ENCODE measurements at regions not wholly inside any gene's neighbourhood (a gene's known extent, or its start where the extent isn't known, plus 50 kb on each side); places are given as distances from the start of the nearest gene placed in this dataset.

DNA sequence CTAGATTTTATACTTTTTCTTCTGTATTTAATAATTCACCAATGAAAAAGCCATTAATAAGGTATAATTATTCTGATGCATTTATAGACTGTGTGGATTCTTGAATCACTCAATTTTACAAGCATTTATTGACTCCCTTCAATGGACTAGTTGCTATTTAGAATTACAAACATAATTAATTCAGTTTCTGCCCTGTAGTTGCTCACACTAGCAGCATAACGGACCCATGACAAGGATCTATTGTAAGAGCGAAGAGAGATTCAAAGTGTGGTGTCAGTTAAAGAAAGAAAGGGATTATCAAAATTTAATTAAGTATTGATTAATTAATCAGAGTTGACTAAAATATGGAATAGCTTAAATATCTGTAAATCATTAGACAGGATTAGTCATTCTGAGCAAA lies 602.6 kb upstream of the PTCHD4 start:
- no peaks in the 10 kb centered on the region for H3K36me3 Mint-ChIP-seq
- ATAC-seq: no peak

DNA sequence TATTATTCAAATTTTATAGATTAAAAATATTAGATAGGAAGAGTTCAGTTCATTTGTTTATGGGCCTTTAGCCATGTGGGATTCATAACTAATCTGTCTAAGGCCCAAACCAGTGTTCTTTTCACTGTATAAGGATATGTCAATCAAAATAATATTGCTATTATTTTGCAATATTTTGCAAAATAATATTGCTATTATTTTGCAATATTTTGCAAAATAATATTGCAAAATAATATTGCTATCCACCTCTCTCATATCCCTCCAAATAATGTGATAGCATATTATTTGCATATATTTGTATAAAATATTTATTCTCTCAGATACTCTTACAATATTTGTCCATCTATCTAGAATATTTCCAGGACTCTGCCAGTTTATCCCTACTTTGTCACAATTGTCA lies 595.3 kb upstream of the PTCHD4 start:
- Mint-ChIP-seq H3K27me3 (ENCODE audit: low read depth in 2 of 2) (no peaks in the 10 kb centered on the region), H3K9me3 (peaks cover 20 to 21% of the 10 kb centered on the region in 2 donors), H3K4me1 (no peaks in the 10 kb centered on the region), H3K4me3 (no peak overlapping the region), H3K36me3 (peaks cover 16% of the 10 kb centered on the region), H3K27ac (no peak overlapping the region)
- no peak for ATAC-seq
- TF ChIP-seq, protein P1, sequence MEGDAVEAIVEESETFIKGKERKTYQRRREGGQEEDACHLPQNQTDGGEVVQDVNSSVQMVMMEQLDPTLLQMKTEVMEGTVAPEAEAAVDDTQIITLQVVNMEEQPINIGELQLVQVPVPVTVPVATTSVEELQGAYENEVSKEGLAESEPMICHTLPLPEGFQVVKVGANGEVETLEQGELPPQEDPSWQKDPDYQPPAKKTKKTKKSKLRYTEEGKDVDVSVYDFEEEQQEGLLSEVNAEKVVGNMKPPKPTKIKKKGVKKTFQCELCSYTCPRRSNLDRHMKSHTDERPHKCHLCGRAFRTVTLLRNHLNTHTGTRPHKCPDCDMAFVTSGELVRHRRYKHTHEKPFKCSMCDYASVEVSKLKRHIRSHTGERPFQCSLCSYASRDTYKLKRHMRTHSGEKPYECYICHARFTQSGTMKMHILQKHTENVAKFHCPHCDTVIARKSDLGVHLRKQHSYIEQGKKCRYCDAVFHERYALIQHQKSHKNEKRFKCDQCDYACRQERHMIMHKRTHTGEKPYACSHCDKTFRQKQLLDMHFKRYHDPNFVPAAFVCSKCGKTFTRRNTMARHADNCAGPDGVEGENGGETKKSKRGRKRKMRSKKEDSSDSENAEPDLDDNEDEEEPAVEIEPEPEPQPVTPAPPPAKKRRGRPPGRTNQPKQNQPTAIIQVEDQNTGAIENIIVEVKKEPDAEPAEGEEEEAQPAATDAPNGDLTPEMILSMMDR (IDR thresholded peaks at IDR 0.05): no peak
- Histone ChIP-seq H3K9me3 (ENCODE audit: control insufficient read depth, insufficient read depth, low read length) (peaks cover 7% of the 10 kb centered on the region), H3K4me1 (ENCODE audit: control insufficient read depth, insufficient read depth, low read length) (no peaks in the 10 kb centered on the region), H3K36me3 (ENCODE audit: control insufficient read depth, insufficient read depth, low read length) (no peaks in the 10 kb centered on the region), H3K27me3 (ENCODE audit: control insufficient read depth, insufficient read depth, low read length) (no peaks in the 10 kb centered on the region), H3K27ac (ENCODE audit: low read length) (no peak overlapping the region), H3K4me3 (ENCODE audit: low read length) (no peak overlapping the region)
- intact Hi-C loops (cut with micrococcal nuclease): no loop called here
- DNase-seq: no peak

More for the DNA sequence above, 602.6 kb upstream of the PTCHD4 start:
- H3K9me3 ChIP-seq (ENCODE audit: control insufficient read depth, insufficient read depth, low read length): peaks cover 3% of the 10 kb centered on the region
- H3K27me3 ChIP-seq (ENCODE audit: control insufficient read depth, insufficient read depth, low read length): no peaks in the 10 kb centered on the region
- no peaks in the 10 kb centered on the region for H3K27me3 Mint-ChIP-seq (ENCODE audit: low read depth in 2 of 2)
- no peaks in the 10 kb centered on the region for H3K4me1 ChIP-seq (ENCODE audit: control insufficient read depth, insufficient read depth, low read length)
- no peak overlapping the region for H3K27ac Mint-ChIP-seq
- H3K4me3 Mint-ChIP-seq: no peak overlapping the region
- peaks cover 5 to 12% of the 10 kb centered on the region in 2 donors for H3K9me3 Mint-ChIP-seq
- intact Hi-C loops (cut with micrococcal nuclease): no loop called here
- DNase-seq: no peak
- TF ChIP-seq, protein P1 (IDR thresholded peaks at IDR 0.05): no peak
- H3K4me3 ChIP-seq (ENCODE audit: low read length): no peak overlapping the region
- H3K27ac ChIP-seq (ENCODE audit: low read length): no peak overlapping the region
- H3K36me3 ChIP-seq (ENCODE audit: control insufficient read depth, insufficient read depth, low read length): no peaks in the 10 kb centered on the region
- WGBS (ENCODE audit: insufficient coverage): 88% methylated on average over 2 of the region's 2 CpGs
- H3K4me1 Mint-ChIP-seq: no peaks in the 10 kb centered on the region

GRCh38 chr6:48701572-48701971 lies 590.6 kb upstream of the PTCHD4 start:
- Mint-ChIP-seq H3K4me1 (no peaks in the 10 kb centered on the region), H3K27ac (no peak overlapping the region), H3K9me3 (peaks cover 23 to 37% of the 10 kb centered on the region in 2 donors), H3K27me3 (ENCODE audit: low read depth in 2 of 2) (no peaks in the 10 kb centered on the region), H3K36me3 (peaks cover 25% of the 10 kb centered on the region), H3K4me3 (no peak overlapping the region)
- WGBS (ENCODE audit: insufficient coverage): 85% methylated on average over 15 of the region's 15 CpGs
- no peak overlapping the region for H3K27ac ChIP-seq (ENCODE audit: low read length)
- H3K27me3 ChIP-seq (ENCODE audit: control insufficient read depth, insufficient read depth, low read length): no peaks in the 10 kb centered on the region
- intact Hi-C loops (cut with micrococcal nuclease): no loop called here
- H3K36me3 ChIP-seq (ENCODE audit: control insufficient read depth, insufficient read depth, low read length): no peaks in the 10 kb centered on the region
- H3K4me3 ChIP-seq (ENCODE audit: low read length): no peak overlapping the region
- ATAC-seq (no peak), DNase-seq (no peak)
- no peaks in the 10 kb centered on the region for H3K4me1 ChIP-seq (ENCODE audit: control insufficient read depth, insufficient read depth, low read length)
- peaks cover 8% of the 10 kb centered on the region for H3K9me3 ChIP-seq (ENCODE audit: control insufficient read depth, insufficient read depth, low read length)
- TF ChIP-seq, protein P1 (IDR thresholded peaks at IDR 0.05): no peak

DNA sequence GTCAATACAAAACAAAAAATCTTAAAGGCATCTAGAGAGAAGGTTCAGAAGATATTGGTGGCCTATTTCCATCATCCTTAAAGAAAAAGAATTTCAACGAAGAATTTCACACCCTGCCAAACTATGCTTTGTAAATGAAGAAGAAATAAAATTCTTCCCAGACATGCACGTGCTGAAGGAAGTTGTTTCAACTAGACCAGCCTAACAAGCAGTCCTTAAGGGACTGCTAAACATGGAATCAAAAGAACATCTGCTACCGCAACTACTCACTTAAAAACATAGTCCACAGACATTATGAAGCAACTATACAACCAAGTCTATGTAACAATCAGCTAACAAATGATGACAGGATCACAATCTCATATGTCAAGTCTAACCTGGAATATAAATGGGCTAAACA lies 584.9 kb upstream of the PTCHD4 start:
- no peaks in the 10 kb centered on the region for H3K4me1 Mint-ChIP-seq
- Histone ChIP-seq H3K9me3 (ENCODE audit: control insufficient read depth, insufficient read depth, low read length) (peaks cover 9% of the 10 kb centered on the region), H3K27me3 (ENCODE audit: control insufficient read depth, insufficient read depth, low read length) (no peaks in the 10 kb centered on the region), H3K27ac (ENCODE audit: low read length) (no peak overlapping the region), H3K36me3 (ENCODE audit: control insufficient read depth, insufficient read depth, low read length) (no peaks in the 10 kb centered on the region), H3K4me1 (ENCODE audit: control insufficient read depth, insufficient read depth, low read length) (no peaks in the 10 kb centered on the region), H3K4me3 (ENCODE audit: low read length) (no peak overlapping the region)
- ATAC-seq (no peak), DNase-seq (no peak)
- TF ChIP-seq, protein P1 (IDR thresholded peaks at IDR 0.05): no peak
- H3K4me3 Mint-ChIP-seq: no peak overlapping the region
- H3K9me3 Mint-ChIP-seq: peaks cover 14 to 19% of the 10 kb centered on the region in 2 donors
- H3K27ac Mint-ChIP-seq: no peak overlapping the region
- peaks cover 21% of the 10 kb centered on the region for H3K36me3 Mint-ChIP-seq
- WGBS (ENCODE audit: insufficient coverage): 81% methylated on average over 2 of the region's 3 CpGs
- H3K27me3 Mint-ChIP-seq (ENCODE audit: low read depth in 2 of 2): no peaks in the 10 kb centered on the region
- intact Hi-C loops (cut with micrococcal nuclease): no loop called here

Measured in natural killer cell (primary cell).